Neuronal stem cell (in vitro differentiated cells): ENCODE measurements at regions not wholly inside any gene's neighbourhood (a gene's known extent, or its start where the extent isn't known, plus 50 kb on each side); places are given as distances from the start of the nearest gene placed in this dataset.

Experiments
- DNase-seq: peaks from one replicate; pipeline ENCODE4 v3.0.0-alpha.2; 2013; ENCODE audit warnings: low spot score
- H2AFZ ChIP-seq: one replicate; pipeline ENCODE4 v1.6.1; 2013; ENCODE audit warnings: mild to moderate bottlenecking, low read length, inconsistent platforms
- H2AK5ac ChIP-seq: 2 replicates; pipeline ENCODE4 v1.6.1; 2013; ENCODE audit warnings: low read depth, mild to moderate bottlenecking, inconsistent platforms, low read length, moderate library complexity, mixed read lengths
- H2BK120ac ChIP-seq: 2 replicates; pipeline ENCODE4 v1.6.1; 2013; ENCODE audit warnings: low read depth, mild to moderate bottlenecking, inconsistent platforms, low read length, moderate library complexity, mixed read lengths
- H2BK12ac ChIP-seq: one replicate; pipeline ENCODE4 v1.6.1; 2013; ENCODE audit warnings: low read length, inconsistent platforms
- H2BK15ac ChIP-seq: 2 replicates; pipeline ENCODE4 v1.6.1; 2013; ENCODE audit warnings: mild to moderate bottlenecking, low read length, inconsistent platforms, mixed read lengths
- H2BK5ac ChIP-seq: one replicate; pipeline ENCODE4 v1.6.1; 2013; ENCODE audit warnings: inconsistent platforms, mild to moderate bottlenecking, low read length, moderate library complexity
- H3K14ac ChIP-seq: one replicate; pipeline ENCODE4 v1.6.1; 2013; ENCODE audit warnings: low read length, inconsistent platforms
- H3K18ac ChIP-seq: 2 replicates; pipeline ENCODE4 v1.6.1; 2013; ENCODE audit warnings: low read length, inconsistent platforms
- H3K23ac ChIP-seq: 2 replicates; pipeline ENCODE4 v1.6.1; 2013; ENCODE audit warnings: low read depth, mild to moderate bottlenecking, mixed read lengths, low read length, inconsistent platforms; ENCODE audit not compliant: poor library complexity
- H3K27ac ChIP-seq: replicated peaks from 3 replicates; pipeline ENCODE4 v1.5.1; 2013; ENCODE audit warnings: low read length, inconsistent platforms
- H3K27me3 ChIP-seq, 3 experiments: 2 replicates each; pipeline ENCODE4 v1.6.1; 2013; ENCODE audit warnings: low read length in 3 of 3, mild to moderate bottlenecking in 2 of 3, inconsistent platforms in 1 of 3, low read depth in 1 of 3, mixed read lengths in 1 of 3, moderate library complexity in 1 of 3; ENCODE audit not compliant: control insufficient read depth in 3 of 3, insufficient read depth in 3 of 3
- H3K36me3 ChIP-seq, 2 donors: replicated peaks in 1 of 2; 2 replicates each; pipeline ENCODE4 v1.6.1; 2013; ENCODE audit warnings: low read length in 2 of 2; ENCODE audit not compliant: control insufficient read depth in 2 of 2, insufficient read depth in 2 of 2
- H3K4ac ChIP-seq: 2 replicates; pipeline ENCODE4 v1.6.1; 2013; ENCODE audit warnings: inconsistent platforms, mild to moderate bottlenecking, low read length, moderate library complexity
- H3K4me1 ChIP-seq, 2 donors: 1 replicate in 1 of 2; 2 replicates in 1 of 2; pipeline ENCODE4 v1.6.1; 2013; ENCODE audit warnings: low read length in 2 of 2, low read depth in 1 of 2; ENCODE audit not compliant: control insufficient read depth in 2 of 2, insufficient read depth in 1 of 2
- H3K4me2 ChIP-seq: one replicate; pipeline ENCODE4 v1.6.1; 2013; ENCODE audit warnings: mild to moderate bottlenecking, low read length, inconsistent platforms; ENCODE audit not compliant: insufficient read depth, poor library complexity, severe bottlenecking
- H3K4me3 ChIP-seq, 2 donors: 2 replicates each; pipeline ENCODE4 v1.5.1; 2013; ENCODE audit warnings: low read length in 2 of 2, mild to moderate bottlenecking in 2 of 2, inconsistent platforms in 1 of 2, moderate library complexity in 1 of 2
- H3K79me1 ChIP-seq: one replicate; pipeline ENCODE4 v1.6.1; 2013; ENCODE audit warnings: low read depth, mild to moderate bottlenecking, inconsistent platforms, low read length, moderate library complexity
- H3K9ac ChIP-seq: one replicate; pipeline ENCODE4 v1.6.1; 2013; ENCODE audit warnings: mild to moderate bottlenecking, low read depth, low read length, inconsistent platforms; ENCODE audit not compliant: poor library complexity
- H3K9me3 ChIP-seq, 2 donors: replicated peaks in 1 of 2; 2 replicates each; pipeline versions ENCODE3 to v1.6.1; 2013; ENCODE audit warnings: low read length in 2 of 2, mild to moderate bottlenecking in 2 of 2, inconsistent platforms in 1 of 2, low read depth in 1 of 2, mixed read lengths in 1 of 2, moderate library complexity in 1 of 2; ENCODE audit not compliant: control insufficient read depth in 2 of 2, insufficient read depth in 1 of 2
- H4K8ac ChIP-seq: one replicate; pipeline ENCODE4 v1.6.1; 2013; ENCODE audit warnings: low read depth, mild to moderate bottlenecking, inconsistent platforms, low read length, moderate library complexity
- H4K91ac ChIP-seq: one replicate; pipeline ENCODE4 v1.6.1; 2013; ENCODE audit warnings: low read length, low read depth, mild to moderate bottlenecking, inconsistent platforms; ENCODE audit not compliant: poor library complexity
- WGBS, 2 donors: extraction: QIAGEN DNeasy Blood & Tissue Kit; methylation state at CpG; one replicate each; pipeline ENCODE4 v1.1.7; 2013; ENCODE audit warnings: missing lambda C conversion rate in 2 of 2, mixed read lengths in 1 of 2; ENCODE audit not compliant: insufficient read length in 2 of 2, insufficient replicate concordance in 1 of 2; ENCODE audit errors: extremely low coverage in 2 of 2; 5-methylcytosine and 5-hydroxymethylcytosine counted together

GRCh38 chrX:23133551-23133950 lies 133.8 kb downstream of the DDX53 start:
- no peak overlapping the region for H2BK5ac ChIP-seq
- no peak overlapping the region for H2BK120ac ChIP-seq
- H4K8ac ChIP-seq: no peak overlapping the region
- no peak for DNase-seq
- no peak overlapping the region for H4K91ac ChIP-seq
- no peaks in the 10 kb centered on the region for H3K36me3 ChIP-seq
- H3K4ac ChIP-seq: no peak overlapping the region
- H2BK12ac ChIP-seq: no peak overlapping the region
- no peak overlapping the region for H3K18ac ChIP-seq
- H3K4me2 ChIP-seq: no peak overlapping the region
- H3K79me1 ChIP-seq: no peaks in the 10 kb centered on the region
- no peak overlapping the region for H3K14ac ChIP-seq
- H3K4me3 ChIP-seq: no peak overlapping the region
- no peak overlapping the region for H3K9ac ChIP-seq
- H3K9me3 ChIP-seq: no peaks in the 10 kb centered on the region
- no peak overlapping the region for H2AFZ ChIP-seq
- no CpG with 5 or more reads among the region's 8 CpGs for WGBS, 2 donors
- H3K27ac ChIP-seq: no peak overlapping the region
- H2BK15ac ChIP-seq: no peak overlapping the region
- H3K23ac ChIP-seq: no peak overlapping the region
- H2AK5ac ChIP-seq: no peak overlapping the region
- no peaks in the 10 kb centered on the region for H3K4me1 ChIP-seq
- no peaks in the 10 kb centered on the region for H3K27me3 ChIP-seq

- Histone ChIP-seq H3K36me3 (no peaks in the 10 kb centered on the region), H2AK5ac (no peak overlapping the region), H3K14ac (no peak overlapping the region), H2BK12ac (no peak overlapping the region), H2BK15ac (no peak overlapping the region), H3K79me1 (no peaks in the 10 kb centered on the region), H3K4me3 (no peak overlapping the region), H3K18ac (no peak overlapping the region), H3K27me3 (no peaks in the 10 kb centered on the region), H3K9ac (no peak overlapping the region), H3K9me3 (no peaks in the 10 kb centered on the region), H3K4me2 (no peak overlapping the region), H2AFZ (no peak overlapping the region), H3K4ac (no peak overlapping the region), H2BK5ac (no peak overlapping the region), H3K4me1 (no peaks in the 10 kb centered on the region), H4K8ac (no peak overlapping the region), H3K27ac (no peak overlapping the region), H3K23ac (no peak overlapping the region), H4K91ac (no peak overlapping the region), H2BK120ac (no peak overlapping the region)
- DNase-seq: no peak
Observed at GRCh38 chrX:23134136-23134535, 134.4 kb downstream of the DDX53 start.

- H3K9ac ChIP-seq: no peak overlapping the region
- H2BK15ac ChIP-seq: no peak overlapping the region
- H3K4ac ChIP-seq: no peak overlapping the region
- H3K23ac ChIP-seq: no peak overlapping the region
- H3K4me2 ChIP-seq: no peak overlapping the region
- no CpG with 5 or more reads among the region's 6 CpGs for WGBS, 2 donors
- H3K9me3 ChIP-seq: no peaks in the 10 kb centered on the region
- H4K8ac ChIP-seq: no peak overlapping the region
- H3K27me3 ChIP-seq: no peaks in the 10 kb centered on the region
- no peak overlapping the region for H2BK12ac ChIP-seq
- no peak overlapping the region for H2BK120ac ChIP-seq
- H3K4me3 ChIP-seq: no peak overlapping the region
- H3K36me3 ChIP-seq: no peaks in the 10 kb centered on the region
- H4K91ac ChIP-seq: no peak overlapping the region
- no peak overlapping the region for H2AK5ac ChIP-seq
- no peak for DNase-seq
- no peak overlapping the region for H2BK5ac ChIP-seq
- H2AFZ ChIP-seq: no peak overlapping the region
- H3K79me1 ChIP-seq: no peaks in the 10 kb centered on the region
- no peaks in the 10 kb centered on the region for H3K4me1 ChIP-seq
- H3K14ac ChIP-seq: no peak overlapping the region
- no peak overlapping the region for H3K27ac ChIP-seq
- H3K18ac ChIP-seq: no peak overlapping the region
Observed at GRCh38 chrX:23136816-23137215, 137.1 kb downstream of the DDX53 start.

GRCh38 chrX:23168291-23168690 lies 166.4 kb upstream of the PTCHD1 start:
- Histone ChIP-seq H3K18ac (no peak overlapping the region), H3K4me1 (no peaks in the 10 kb centered on the region), H3K9ac (no peak overlapping the region), H2AFZ (no peak overlapping the region), H3K27ac (no peak overlapping the region), H3K27me3 (no peaks in the 10 kb centered on the region), H3K4ac (no peak overlapping the region), H2BK12ac (no peak overlapping the region), H3K79me1 (no peaks in the 10 kb centered on the region), H2BK15ac (no peak overlapping the region), H3K14ac (no peak overlapping the region), H4K8ac (no peak overlapping the region), H3K36me3 (no peaks in the 10 kb centered on the region), H3K9me3 (no peaks in the 10 kb centered on the region), H4K91ac (no peak overlapping the region), H3K4me3 (no peak overlapping the region), H3K23ac (no peak overlapping the region), H2BK120ac (no peak overlapping the region), H3K4me2 (no peak overlapping the region), H2BK5ac (no peak overlapping the region), H2AK5ac (no peak overlapping the region)
- no CpG with 5 or more reads among the region's 1 CpG for whole genome bisulfite sequencing, 2 donors
- no peak for DNase-seq
